ENCODE measurements at regions not wholly inside any gene's neighbourhood (a gene's known extent, or its start where the extent isn't known, plus 50 kb on each side); places are given as distances from the start of the nearest gene placed in this dataset.

DNA sequence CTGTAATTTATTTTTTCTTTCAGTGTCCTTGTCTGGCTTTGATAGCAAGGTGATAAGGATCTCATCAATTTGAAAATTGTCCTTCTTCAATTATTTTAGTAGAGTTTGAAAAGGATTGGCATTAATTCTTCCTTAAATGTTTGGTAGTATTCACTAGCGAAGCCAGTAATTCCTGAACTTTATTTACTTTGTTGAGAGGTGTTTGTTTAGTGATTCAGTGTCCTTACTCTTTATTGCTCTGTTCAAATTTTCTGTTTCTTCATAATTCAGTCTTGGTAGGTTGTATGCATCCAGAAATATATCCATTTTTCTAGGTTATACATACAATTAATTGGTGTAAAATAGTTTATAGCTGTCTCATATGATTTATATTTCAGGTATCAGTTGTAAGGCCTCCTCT, 676.7 kb upstream of the POU3F3 start:
- H3K36me3 Mint-ChIP-seq, result peaks cover 2% of the 10 kb centered on the region
- Histone ChIP-seq H3K9ac (no peak overlapping the region), H3K27me3 (no peaks in the 10 kb centered on the region), H3K4me3 (no peak overlapping the region), H3K36me3 (no peaks in the 10 kb centered on the region), H4K20me1 (ENCODE audit: low read depth) (no peaks in the 10 kb centered on the region), H3K27ac (no peak overlapping the region), H3K79me2 (ENCODE audit: low read depth) (no peaks in the 10 kb centered on the region), H3K4me2 (no peak overlapping the region), H2AFZ (replicated peaks) (no peak overlapping the region), H3K9me3 (ENCODE audit: low read depth) (no peaks in the 10 kb centered on the region), H3K4me1 (no peaks in the 10 kb centered on the region), H3F3A (ENCODE audit: low read depth) (no peaks in the 10 kb centered on the region)
- no peak overlapping the region for H3K4me3 Mint-ChIP-seq
- TF ChIP-seq, protein P1, sequence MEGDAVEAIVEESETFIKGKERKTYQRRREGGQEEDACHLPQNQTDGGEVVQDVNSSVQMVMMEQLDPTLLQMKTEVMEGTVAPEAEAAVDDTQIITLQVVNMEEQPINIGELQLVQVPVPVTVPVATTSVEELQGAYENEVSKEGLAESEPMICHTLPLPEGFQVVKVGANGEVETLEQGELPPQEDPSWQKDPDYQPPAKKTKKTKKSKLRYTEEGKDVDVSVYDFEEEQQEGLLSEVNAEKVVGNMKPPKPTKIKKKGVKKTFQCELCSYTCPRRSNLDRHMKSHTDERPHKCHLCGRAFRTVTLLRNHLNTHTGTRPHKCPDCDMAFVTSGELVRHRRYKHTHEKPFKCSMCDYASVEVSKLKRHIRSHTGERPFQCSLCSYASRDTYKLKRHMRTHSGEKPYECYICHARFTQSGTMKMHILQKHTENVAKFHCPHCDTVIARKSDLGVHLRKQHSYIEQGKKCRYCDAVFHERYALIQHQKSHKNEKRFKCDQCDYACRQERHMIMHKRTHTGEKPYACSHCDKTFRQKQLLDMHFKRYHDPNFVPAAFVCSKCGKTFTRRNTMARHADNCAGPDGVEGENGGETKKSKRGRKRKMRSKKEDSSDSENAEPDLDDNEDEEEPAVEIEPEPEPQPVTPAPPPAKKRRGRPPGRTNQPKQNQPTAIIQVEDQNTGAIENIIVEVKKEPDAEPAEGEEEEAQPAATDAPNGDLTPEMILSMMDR (IDR thresholded peaks at IDR 0.05), result no peak
- TF ChIP-seq EZH2phosphoT487 (IDR thresholded peaks at IDR 0.05) (no peak), EZH2 (IDR thresholded peaks at IDR 0.05) (no peak)
- H3K27ac Mint-ChIP-seq, result no peak overlapping the region
- no peaks in the 10 kb centered on the region for H3K4me1 Mint-ChIP-seq
- peaks cover 18% of the 10 kb centered on the region for H3K9me3 Mint-ChIP-seq
- DNase-seq (ENCODE audit: low spot score), result no peak
- H3K27me3 Mint-ChIP-seq (ENCODE audit: insufficient read depth, low read depth), result peaks cover 2% of the 10 kb centered on the region

DNA sequence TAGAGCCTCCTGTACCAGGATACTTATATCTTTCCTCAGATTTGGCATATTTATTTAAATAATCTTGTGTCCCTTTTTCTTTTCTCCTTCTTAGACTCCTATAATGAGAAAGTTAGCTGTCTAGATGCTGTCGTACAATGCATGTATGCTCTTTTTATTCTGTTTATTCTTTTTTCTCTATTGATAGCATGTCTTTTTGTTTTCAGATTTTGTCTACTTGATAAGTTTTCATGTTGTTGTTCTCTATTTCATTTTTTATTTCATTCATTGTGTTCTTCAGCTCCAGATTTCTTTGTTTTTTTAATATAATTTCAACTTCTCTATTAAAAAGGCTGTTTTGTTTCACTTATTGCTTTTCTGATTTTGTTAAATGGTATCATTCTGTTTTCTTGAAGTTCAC, 674.3 kb upstream of the POU3F3 start:
- H3K36me3 Mint-ChIP-seq, result peaks cover 2% of the 10 kb centered on the region
- DNase-seq (ENCODE audit: low spot score), result no peak
- Histone ChIP-seq H3K4me2 (no peak overlapping the region), H3K4me1 (no peaks in the 10 kb centered on the region), H3K79me2 (ENCODE audit: low read depth) (no peaks in the 10 kb centered on the region), H3F3A (ENCODE audit: low read depth) (no peaks in the 10 kb centered on the region), H3K36me3 (no peaks in the 10 kb centered on the region), H3K4me3 (no peak overlapping the region), H3K27me3 (no peaks in the 10 kb centered on the region), H3K9ac (no peak overlapping the region), H2AFZ (replicated peaks) (no peak overlapping the region), H4K20me1 (ENCODE audit: low read depth) (no peaks in the 10 kb centered on the region), H3K9me3 (ENCODE audit: low read depth) (no peaks in the 10 kb centered on the region), H3K27ac (no peak overlapping the region)
- no peak overlapping the region for H3K27ac Mint-ChIP-seq
- TF ChIP-seq, protein P1 (IDR thresholded peaks at IDR 0.05), result no peak
- no peak for TF ChIP-seq EZH2phosphoT487 (IDR thresholded peaks at IDR 0.05)
- no peak for TF ChIP-seq EZH2 (IDR thresholded peaks at IDR 0.05)
- peaks cover 22% of the 10 kb centered on the region for H3K9me3 Mint-ChIP-seq
- no peak overlapping the region for H3K4me3 Mint-ChIP-seq
- peaks cover 2% of the 10 kb centered on the region for H3K27me3 Mint-ChIP-seq (ENCODE audit: insufficient read depth, low read depth)
- no peaks in the 10 kb centered on the region for H3K4me1 Mint-ChIP-seq

DNA sequence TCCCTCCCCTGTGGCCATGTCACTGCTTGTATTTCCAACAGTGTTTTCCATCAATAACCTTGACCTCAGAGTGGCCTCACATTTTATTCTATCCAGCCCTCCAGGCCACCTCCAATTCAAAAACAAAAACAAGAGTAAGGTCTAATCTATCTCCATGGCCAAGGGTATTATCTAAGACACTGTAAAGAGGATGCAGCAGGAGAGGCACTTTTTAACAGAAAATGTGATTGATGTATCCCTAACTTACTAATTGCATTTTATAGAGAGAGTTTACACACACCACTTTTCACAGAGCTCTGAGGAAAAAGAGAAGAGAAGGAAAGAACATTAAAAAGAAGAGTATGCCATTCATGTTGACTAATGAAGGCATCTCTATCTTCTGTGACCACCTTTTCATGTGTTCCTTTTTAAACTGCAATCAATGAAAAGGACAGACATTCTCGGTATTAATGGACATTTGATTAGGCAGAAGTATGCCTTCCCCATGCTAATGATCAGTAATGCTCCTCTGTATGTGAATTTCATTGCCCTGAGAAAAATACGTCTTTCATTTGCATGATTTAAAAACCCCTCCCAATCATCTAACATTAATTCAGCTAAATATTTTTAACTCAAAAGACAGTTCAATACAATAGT, 653.3 kb upstream of the POU3F3 start:
- DNase-seq (ENCODE audit: low spot score), result no peak
- Mint-ChIP-seq H3K4me1 (no peaks in the 10 kb centered on the region), H3K36me3 (no peaks in the 10 kb centered on the region), H3K27ac (no peak overlapping the region), H3K4me3 (no peak overlapping the region), H3K9me3 (no peaks in the 10 kb centered on the region), H3K27me3 (ENCODE audit: insufficient read depth, low read depth) (no peaks in the 10 kb centered on the region)
- Histone ChIP-seq H3K27me3 (no peaks in the 10 kb centered on the region), H3K36me3 (no peaks in the 10 kb centered on the region), H3K4me1 (no peaks in the 10 kb centered on the region), H3K9ac (no peak overlapping the region), H3K27ac (no peak overlapping the region), H2AFZ (replicated peaks) (no peak overlapping the region), H3K79me2 (ENCODE audit: low read depth) (no peaks in the 10 kb centered on the region), H3F3A (ENCODE audit: low read depth) (no peaks in the 10 kb centered on the region), H3K4me2 (no peak overlapping the region), H3K9me3 (ENCODE audit: low read depth) (no peaks in the 10 kb centered on the region), H3K4me3 (no peak overlapping the region), H4K20me1 (ENCODE audit: low read depth) (no peaks in the 10 kb centered on the region)
- TF ChIP-seq EZH2phosphoT487 (IDR thresholded peaks at IDR 0.05) (no peak), EZH2 (IDR thresholded peaks at IDR 0.05) (no peak)
- TF ChIP-seq, protein P1 (IDR thresholded peaks at IDR 0.05), result no peak

Measured in neural progenitor cell (in vitro differentiated cells).